Liver (tissue), 3 donors: ENCODE measurements at regions not wholly inside any gene's neighbourhood (a gene's known extent, or its start where the extent isn't known, plus 50 kb on each side); places are given as distances from the start of the nearest gene placed in this dataset.

Experiments
- CTCF ChIP-seq: fragments of 150-350 bp; IDR thresholded peaks from 2 replicates; pipeline ENCODE4 v1.5.1; 2017; ENCODE audit warnings: improper control_type of control experiment, low read depth, low read length; ENCODE audit not compliant: missing input control
- TAF1 ChIP-seq: conservative IDR thresholded peaks from 2 replicates; pipeline ENCODE4 v1.6.1; 2016; ENCODE audit warnings: antibody characterized with exemption, mild to moderate bottlenecking
- donor health status: healthy.
- donor health status: healthy.

DNA sequence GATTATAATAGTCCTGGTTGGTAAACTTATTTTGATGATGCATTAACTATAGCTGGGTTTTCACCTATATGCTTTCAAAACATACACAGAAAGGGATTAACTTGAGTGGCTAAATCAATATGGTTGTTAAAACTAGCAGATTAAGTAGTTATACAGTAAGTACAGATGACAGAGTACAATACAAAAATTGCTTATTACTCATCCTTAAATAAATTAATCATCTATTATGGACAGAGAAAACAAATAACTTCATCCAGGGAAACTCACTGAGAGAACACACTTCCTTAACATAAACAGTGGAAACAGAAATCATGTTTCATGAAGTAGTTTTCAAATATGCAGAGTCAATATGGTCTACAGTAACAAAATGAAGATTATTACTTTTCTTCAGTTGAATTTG lies 133.4 kb downstream of the AREG start:
- TF ChIP-seq CTCF: no peak
- TF ChIP-seq TAF1: no peak
